Transverse colon (tissue), 4 donors: ENCODE measurements at regions not wholly inside any gene's neighbourhood (a gene's known extent, or its start where the extent isn't known, plus 50 kb on each side); places are given as distances from the start of the nearest gene placed in this dataset.

ENCODE experiments used
- DNase-seq: peaks from one replicate; pipeline ENCODE4 v3.0.0-alpha.2; 2019
- H3K27ac ChIP-seq, 4 donors: fragments of 200-600 bp; sonication (generic); 2 replicates each; pipeline ENCODE4 v1.5.1; 2016 to 2018; ENCODE audit warnings: inconsistent platforms in 4 of 4
- H3K27me3 ChIP-seq: fragments of 200-600 bp; sonication (generic); 2 replicates; pipeline ENCODE4 v1.5.1; 2017; ENCODE audit warnings: inconsistent platforms
- H3K36me3 ChIP-seq, 4 donors: fragments of 200-600 bp; sonication (generic); 2 replicates each; pipeline ENCODE4 v1.5.1; 2017 to 2019; ENCODE audit warnings: inconsistent platforms in 4 of 4
- H3K4me1 ChIP-seq, 4 donors: fragments of 200-600 bp; sonication (generic); 2 replicates each; pipeline ENCODE4 v1.5.1; 2017 to 2020; ENCODE audit warnings: inconsistent platforms in 4 of 4
- H3K4me3 ChIP-seq, 4 donors: fragments of 200-600 bp; sonication (generic); 1 replicate in 1 of 4; 2 replicates in 3 of 4; pipeline versions ENCODE4 v1.5.1 to v1.6.1; 2017 to 2019; ENCODE audit warnings: inconsistent platforms in 4 of 4
- H3K9me3 ChIP-seq, 2 donors: fragments of 200-600 bp; sonication (generic); 2 replicates each; pipeline ENCODE4 v1.5.1; 2017 to 2019; ENCODE audit warnings: inconsistent platforms in 2 of 2
- EP300 ChIP-seq: sonication (generic); formaldehyde crosslinking; IDR thresholded peaks from one replicate; pipeline ENCODE4 v1.6.1; 2017; ENCODE audit warnings: antibody characterized with exemption, low read depth
- POLR2A ChIP-seq: fragments of 450-650 bp; IDR thresholded peaks from one replicate; pipeline ENCODE4 v1.6.1; 2016; ENCODE audit warnings: antibody characterized with exemption, mild to moderate bottlenecking, moderate library complexity
- POLR2AphosphoS5 ChIP-seq, 3 donors: sonication (generic); formaldehyde crosslinking; IDR thresholded peaks; one replicate each; pipeline ENCODE4 v1.6.1; 2016; ENCODE audit warnings: antibody characterized with exemption in 3 of 3
- WGBS, 2 donors: methylation state at CpG; one replicate each; pipeline ENCODE4 v1.1.5; 2018; ENCODE audit warnings: low coverage in 1 of 2; 5-methylcytosine and 5-hydroxymethylcytosine counted together
- in situ Hi-C, 4 donors: fragments of 200-750 bp; cut with MboI; loops; one replicate each; pipeline versions ENCODE4 v1.15.0 to v1.15.1; 2017; ENCODE audit warnings: low sequenced_read_pairs in 3 of 4, low pct_ligation_motif_present in 1 of 4, low pct_unique_long_range_greater_than_20kb in 1 of 4
- intact Hi-C: fragments of 100-400 bp; cut with DNase I; formaldehyde crosslinking; loops from one replicate; pipeline ENCODE4 v1.15.1; 2023; ENCODE audit warnings: low total_unique reads
- TF ChIP-seq, protein P1 (sequence below), 5 experiments: fragments of 200-600 bp in 3 of 5; fragments of 450-650 bp in 2 of 5; sonication (generic) in 3 of 5; IDR thresholded peaks; 1 replicate in 2 of 5; 2 replicates in 3 of 5; pipeline ENCODE4 v1.5.1; 2016 to 2017; ENCODE audit warnings: antibody characterized with exemption in 5 of 5, inconsistent platforms in 3 of 5, mild to moderate bottlenecking in 2 of 5, moderate library complexity in 1 of 5

DNA sequence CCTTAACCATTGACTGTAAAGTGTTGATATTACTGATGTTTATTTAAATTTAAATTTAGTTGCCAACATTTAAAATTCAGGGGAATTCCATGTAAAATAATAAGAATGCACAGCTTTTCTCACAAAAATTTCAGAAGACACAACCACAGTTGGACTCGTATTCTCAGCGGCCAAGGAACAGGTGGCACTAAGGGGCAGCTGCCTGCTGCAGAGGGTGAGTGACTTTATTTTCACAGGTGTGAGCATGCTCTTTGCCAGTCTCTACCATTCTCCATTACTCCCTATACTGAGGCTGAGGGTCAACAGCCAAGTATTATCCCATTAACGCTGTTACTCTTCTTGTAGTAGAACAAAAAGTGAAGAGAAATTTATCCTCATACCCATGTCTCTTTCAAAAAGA is 92.1 kb upstream of the GADL1 start:
- in situ Hi-C loops = no loop called here
- Histone ChIP-seq H3K36me3 (no peaks in the 10 kb centered on the region), H3K4me1 (peaks cover 0 to 7% (median 0%) of the 10 kb centered on the region in 4 donors), H3K27ac (no peak overlapping the region), H3K4me3 (no peak overlapping the region), H3K27me3 (no peaks in the 10 kb centered on the region), H3K9me3 (no peaks in the 10 kb centered on the region)
- intact Hi-C loops = no loop called here
- WGBS, 2 donors = 89 to 90% methylated on average over 3 of the region's 3 CpGs
- no peak for DNase-seq
- TF ChIP-seq POLR2A (no peak), EP300 (no peak), POLR2AphosphoS5 (IDR thresholded peaks at IDR 0.05) (no peak)
- TF ChIP-seq, protein P1, sequence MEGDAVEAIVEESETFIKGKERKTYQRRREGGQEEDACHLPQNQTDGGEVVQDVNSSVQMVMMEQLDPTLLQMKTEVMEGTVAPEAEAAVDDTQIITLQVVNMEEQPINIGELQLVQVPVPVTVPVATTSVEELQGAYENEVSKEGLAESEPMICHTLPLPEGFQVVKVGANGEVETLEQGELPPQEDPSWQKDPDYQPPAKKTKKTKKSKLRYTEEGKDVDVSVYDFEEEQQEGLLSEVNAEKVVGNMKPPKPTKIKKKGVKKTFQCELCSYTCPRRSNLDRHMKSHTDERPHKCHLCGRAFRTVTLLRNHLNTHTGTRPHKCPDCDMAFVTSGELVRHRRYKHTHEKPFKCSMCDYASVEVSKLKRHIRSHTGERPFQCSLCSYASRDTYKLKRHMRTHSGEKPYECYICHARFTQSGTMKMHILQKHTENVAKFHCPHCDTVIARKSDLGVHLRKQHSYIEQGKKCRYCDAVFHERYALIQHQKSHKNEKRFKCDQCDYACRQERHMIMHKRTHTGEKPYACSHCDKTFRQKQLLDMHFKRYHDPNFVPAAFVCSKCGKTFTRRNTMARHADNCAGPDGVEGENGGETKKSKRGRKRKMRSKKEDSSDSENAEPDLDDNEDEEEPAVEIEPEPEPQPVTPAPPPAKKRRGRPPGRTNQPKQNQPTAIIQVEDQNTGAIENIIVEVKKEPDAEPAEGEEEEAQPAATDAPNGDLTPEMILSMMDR (IDR thresholded peaks at IDR 0.05) = no peak

DNA sequence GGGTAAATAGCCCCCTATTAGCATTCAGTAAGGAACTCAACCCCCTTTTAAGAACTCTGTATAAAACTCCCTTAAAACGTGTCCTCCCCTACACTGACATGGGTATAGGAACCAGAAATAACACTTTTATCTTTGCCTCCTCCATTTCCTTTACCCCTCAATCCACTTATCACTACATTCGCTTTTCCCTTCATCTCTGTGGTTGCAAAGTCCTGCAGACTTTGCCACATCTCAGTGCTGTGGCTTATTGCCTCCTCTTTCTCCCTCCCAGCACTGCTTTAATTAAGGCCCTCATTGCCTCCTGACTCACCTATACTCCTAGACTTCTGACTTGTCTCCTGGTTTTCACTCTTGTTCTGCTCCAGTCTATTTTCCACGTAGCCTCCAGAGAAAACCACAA is 94.3 kb upstream of the GADL1 start:
- in situ Hi-C loops = no loop called here
- Histone ChIP-seq H3K36me3 (no peaks in the 10 kb centered on the region), H3K4me3 (no peak overlapping the region), H3K4me1 (peaks cover 0 to 7% (median 0%) of the 10 kb centered on the region in 4 donors), H3K9me3 (no peaks in the 10 kb centered on the region), H3K27ac (no peak overlapping the region), H3K27me3 (no peaks in the 10 kb centered on the region)
- 71 to 72% methylated on average over 3 of the region's 3 CpGs for WGBS, 2 donors
- TF ChIP-seq EP300 (no peak), POLR2AphosphoS5 (IDR thresholded peaks at IDR 0.05) (no peak)
- DNase-seq = no peak
- intact Hi-C loops = no loop called here

DNA sequence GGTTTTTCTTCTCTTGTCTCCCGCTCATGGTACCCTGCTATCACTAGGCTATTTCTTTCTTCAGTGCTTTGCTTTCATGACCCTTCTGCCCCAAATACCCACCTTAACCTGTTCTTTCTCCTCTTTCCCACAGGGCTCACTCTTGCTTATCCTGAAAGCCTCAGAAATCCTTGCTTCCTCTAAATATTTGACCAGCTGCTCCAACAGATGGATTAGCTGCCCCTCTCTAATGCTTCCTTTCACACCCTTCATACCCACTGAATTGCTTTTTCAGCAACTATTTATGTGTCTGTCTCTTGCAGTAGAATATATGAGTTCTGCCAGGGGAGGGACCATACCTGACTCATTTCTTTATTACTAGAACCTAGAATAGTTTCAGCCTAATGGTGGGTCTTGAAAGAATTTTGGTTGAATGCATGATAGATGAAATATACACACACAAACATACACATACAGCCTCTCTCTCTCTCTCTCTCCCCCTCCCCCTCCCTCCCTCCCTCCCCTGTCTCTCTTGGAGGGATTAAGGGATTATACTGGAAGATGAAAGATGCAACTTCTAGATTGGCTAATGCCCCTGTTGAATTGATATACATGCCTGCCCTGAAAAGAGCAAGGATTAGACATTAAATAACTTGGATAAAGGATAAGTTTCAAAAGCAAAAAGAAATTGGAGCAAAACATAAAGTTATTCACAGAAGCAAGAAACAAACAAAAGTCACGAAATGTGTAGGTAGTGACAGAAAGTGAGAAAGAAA is 95.0 kb upstream of the GADL1 start:
- Histone ChIP-seq H3K36me3 (no peaks in the 10 kb centered on the region), H3K4me3 (no peak overlapping the region), H3K4me1 (peaks cover 0 to 6% (median 0%) of the 10 kb centered on the region in 4 donors), H3K9me3 (no peaks in the 10 kb centered on the region), H3K27me3 (no peaks in the 10 kb centered on the region), H3K27ac (no peak overlapping the region)
- TF ChIP-seq, protein P1 (IDR thresholded peaks at IDR 0.05) = no peak
- TF ChIP-seq EP300 = no peak
- no peak for TF ChIP-seq POLR2AphosphoS5 (IDR thresholded peaks at IDR 0.05)
- TF ChIP-seq POLR2A = no peak
- in situ Hi-C loops (no loop called here), intact Hi-C loops (no loop called here)
- DNase-seq = no peak
- WGBS, 2 donors = 69 to 89% methylated on average over 2 of the region's 2 CpGs

DNA sequence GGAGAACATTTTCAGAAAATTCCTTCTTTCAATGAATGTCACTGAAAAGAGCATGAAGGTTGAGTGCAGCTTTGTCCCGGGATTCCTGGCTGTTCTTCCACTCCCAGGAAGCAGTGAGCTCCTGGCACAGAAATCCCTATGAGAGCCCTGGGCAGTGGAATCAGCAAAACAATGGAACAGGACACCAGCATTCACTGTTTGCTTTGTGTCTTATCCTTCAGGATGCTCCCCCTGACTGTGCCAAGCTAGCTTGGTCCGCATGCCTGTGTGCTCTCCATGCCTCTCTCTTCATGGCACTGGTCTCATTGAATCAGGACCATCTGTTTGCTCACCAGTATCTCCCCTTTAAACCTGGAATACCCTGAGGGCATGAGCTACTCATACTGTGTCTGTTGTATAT is 102.0 kb upstream of the GADL1 start:
- Histone ChIP-seq H3K27me3 (no peaks in the 10 kb centered on the region), H3K4me3 (no peak overlapping the region), H3K9me3 (no peaks in the 10 kb centered on the region), H3K4me1 (no peaks in the 10 kb centered on the region), H3K27ac (no peak overlapping the region), H3K36me3 (no peaks in the 10 kb centered on the region)
- TF ChIP-seq EP300 = no peak
- TF ChIP-seq POLR2AphosphoS5 (IDR thresholded peaks at IDR 0.05) = no peak
- TF ChIP-seq, protein P1 (IDR thresholded peaks at IDR 0.05) = no peak
- TF ChIP-seq POLR2A = no peak
- intact Hi-C loops = no loop called here
- in situ Hi-C loops = no loop called here
- no peak for DNase-seq
- WGBS, 2 donors = 0 to 41% methylated on average over 1 to 2 of the region's 2 CpGs

DNA sequence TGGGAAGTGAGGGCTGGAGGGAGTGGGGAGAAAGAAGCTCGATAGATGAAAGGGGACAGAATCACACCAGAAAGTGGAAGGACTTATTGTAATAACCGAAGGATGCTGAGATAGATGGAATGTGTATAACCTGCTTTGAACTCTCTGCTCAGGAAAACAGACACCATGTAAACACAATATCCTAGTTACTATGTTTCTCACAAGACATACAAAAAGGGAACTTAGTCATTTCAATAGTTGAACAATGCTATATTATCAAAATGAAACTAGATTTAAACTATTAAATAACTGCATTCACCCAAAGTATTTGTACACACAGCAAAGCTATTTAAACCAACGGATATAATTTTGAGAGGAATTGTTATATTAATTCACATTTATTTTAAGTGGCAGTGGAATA is 108.3 kb upstream of the GADL1 start:
- WGBS, 2 donors = 72 to 85% methylated on average over 3 of the region's 3 CpGs
- no peaks in the 10 kb centered on the region for H3K27me3 ChIP-seq
- no peak for DNase-seq
- no peak overlapping the region for H3K4me3 ChIP-seq
- no peaks in the 10 kb centered on the region for H3K36me3 ChIP-seq
- no peaks in the 10 kb centered on the region for H3K9me3 ChIP-seq
- in situ Hi-C loops (no loop called here), intact Hi-C loops (no loop called here)
- H3K27ac ChIP-seq = no peak overlapping the region
- TF ChIP-seq POLR2AphosphoS5 (IDR thresholded peaks at IDR 0.05) (no peak), POLR2A (no peak)
- H3K4me1 ChIP-seq = no peaks in the 10 kb centered on the region
